DND-41 (cell line): ENCODE measurements at regions not wholly inside any gene's neighbourhood (a gene's known extent, or its start where the extent isn't known, plus 50 kb on each side); places are given as distances from the start of the nearest gene placed in this dataset.

Experiments
- CTCF ChIP-seq: IDR thresholded peaks from 2 replicates; pipeline ENCODE4 v1.5.1; 2012; ENCODE audit warnings: borderline replicate concordance, low read length, moderate library complexity, mild to moderate bottlenecking; ENCODE audit not compliant: poor library complexity, severe bottlenecking; ENCODE audit errors: extremely low read depth
- EZH2 ChIP-seq: IDR thresholded peaks from 3 replicates; pipeline ENCODE4 v1.6.1; 2012; ENCODE audit warnings: borderline replicate concordance, low read depth, mild to moderate bottlenecking, moderate library complexity, low read length, inconsistent platforms; ENCODE audit not compliant: severe bottlenecking

GRCh38 chr21:34203851-34204420 is 130.6 kb downstream of the MRPS6 start:
- TF ChIP-seq CTCF (no peak), EZH2 (no peak)
